Transverse colon (tissue), 4 donors: ENCODE measurements at regions not wholly inside any gene's neighbourhood (a gene's known extent, or its start where the extent isn't known, plus 50 kb on each side); places are given as distances from the start of the nearest gene placed in this dataset.

Experiments
- DNase-seq: peaks from one replicate; pipeline ENCODE4 v3.0.0-alpha.2; 2019
- H3K27ac ChIP-seq, 4 donors: fragments of 200-600 bp; sonication (generic); 2 replicates each; pipeline ENCODE4 v1.5.1; 2016 to 2018; ENCODE audit warnings: inconsistent platforms in 4 of 4
- H3K27me3 ChIP-seq: fragments of 200-600 bp; sonication (generic); 2 replicates; pipeline ENCODE4 v1.5.1; 2017; ENCODE audit warnings: inconsistent platforms
- H3K36me3 ChIP-seq, 4 donors: fragments of 200-600 bp; sonication (generic); 2 replicates each; pipeline ENCODE4 v1.5.1; 2017 to 2019; ENCODE audit warnings: inconsistent platforms in 4 of 4
- H3K4me1 ChIP-seq, 4 donors: fragments of 200-600 bp; sonication (generic); 2 replicates each; pipeline ENCODE4 v1.5.1; 2017 to 2020; ENCODE audit warnings: inconsistent platforms in 4 of 4
- H3K4me3 ChIP-seq, 4 donors: fragments of 200-600 bp; sonication (generic); 1 replicate in 1 of 4; 2 replicates in 3 of 4; pipeline versions ENCODE4 v1.5.1 to v1.6.1; 2017 to 2019; ENCODE audit warnings: inconsistent platforms in 4 of 4
- H3K9me3 ChIP-seq, 2 donors: fragments of 200-600 bp; sonication (generic); 2 replicates each; pipeline ENCODE4 v1.5.1; 2017 to 2019; ENCODE audit warnings: inconsistent platforms in 2 of 2
- CTCF ChIP-seq, 5 experiments: fragments of 200-600 bp in 3 of 5; fragments of 450-650 bp in 2 of 5; sonication (generic) in 3 of 5; IDR thresholded peaks; 1 replicate in 2 of 5; 2 replicates in 3 of 5; pipeline ENCODE4 v1.5.1; 2016 to 2017; ENCODE audit warnings: antibody characterized with exemption in 5 of 5, inconsistent platforms in 3 of 5, mild to moderate bottlenecking in 2 of 5, moderate library complexity in 1 of 5
- EP300 ChIP-seq: sonication (generic); formaldehyde crosslinking; IDR thresholded peaks from one replicate; pipeline ENCODE4 v1.6.1; 2017; ENCODE audit warnings: antibody characterized with exemption, low read depth
- POLR2A ChIP-seq: fragments of 450-650 bp; IDR thresholded peaks from one replicate; pipeline ENCODE4 v1.6.1; 2016; ENCODE audit warnings: antibody characterized with exemption, mild to moderate bottlenecking, moderate library complexity
- POLR2AphosphoS5 ChIP-seq, 3 donors: sonication (generic); formaldehyde crosslinking; IDR thresholded peaks; one replicate each; pipeline ENCODE4 v1.6.1; 2016; ENCODE audit warnings: antibody characterized with exemption in 3 of 3
- WGBS, 2 donors: methylation state at CpG; one replicate each; pipeline ENCODE4 v1.1.5; 2018; ENCODE audit warnings: low coverage in 1 of 2; 5-methylcytosine and 5-hydroxymethylcytosine counted together
- in situ Hi-C, 4 donors: fragments of 200-750 bp; cut with MboI; loops; one replicate each; pipeline versions ENCODE4 v1.15.0 to v1.15.1; 2017; ENCODE audit warnings: low sequenced_read_pairs in 3 of 4, low pct_ligation_motif_present in 1 of 4, low pct_unique_long_range_greater_than_20kb in 1 of 4
- intact Hi-C: fragments of 100-400 bp; cut with DNase I; formaldehyde crosslinking; loops from one replicate; pipeline ENCODE4 v1.15.1; 2023; ENCODE audit warnings: low total_unique reads

- intact Hi-C loops: no loop called here
- Histone ChIP-seq H3K27ac (no peak overlapping the region), H3K9me3 (no peaks in the 10 kb centered on the region), H3K27me3 (no peaks in the 10 kb centered on the region), H3K4me3 (no peak overlapping the region), H3K4me1 (peaks cover 0 to 7% (median 0%) of the 10 kb centered on the region in 4 donors), H3K36me3 (no peaks in the 10 kb centered on the region)
- in situ Hi-C loops: no loop called here
- WGBS, 2 donors: 80 to 83% methylated on average over 3 of the region's 3 CpGs
- TF ChIP-seq POLR2AphosphoS5 (IDR thresholded peaks at IDR 0.05) (no peak), POLR2A (no peak), CTCF (IDR thresholded peaks at IDR 0.05) (no peak), EP300 (no peak)
- DNase-seq: no peak
Observed at GRCh38 chr14:58812050-58812910, 174.5 kb downstream of the DACT1 start.

GRCh38 chr14:58813745-58814144 lies 176.0 kb downstream of the DACT1 start:
- intact Hi-C loops: no loop called here
- no peak for DNase-seq
- no peaks in the 10 kb centered on the region for H3K9me3 ChIP-seq
- in situ Hi-C loops: no loop called here
- H3K4me1 ChIP-seq: peaks cover 0 to 2% (median 0%) of the 10 kb centered on the region in 4 donors
- no peaks in the 10 kb centered on the region for H3K27me3 ChIP-seq
- no peak overlapping the region for H3K27ac ChIP-seq
- H3K4me3 ChIP-seq: no peak overlapping the region
- WGBS, 2 donors: 50 to 76% methylated on average over 1 to 2 of the region's 2 CpGs
- no peaks in the 10 kb centered on the region for H3K36me3 ChIP-seq
- no peak for TF ChIP-seq EP300
- TF ChIP-seq POLR2A: no peak
- TF ChIP-seq POLR2AphosphoS5 (IDR thresholded peaks at IDR 0.05): no peak
- no peak for TF ChIP-seq CTCF (IDR thresholded peaks at IDR 0.05)

GRCh38 chr14:58814466-58814865 lies 176.7 kb downstream of the DACT1 start:
- in situ Hi-C loops (no loop called here), intact Hi-C loops (no loop called here)
- Histone ChIP-seq H3K4me1 (no peaks in the 10 kb centered on the region), H3K4me3 (no peak overlapping the region), H3K9me3 (no peaks in the 10 kb centered on the region), H3K27ac (no peak overlapping the region), H3K27me3 (no peaks in the 10 kb centered on the region), H3K36me3 (no peaks in the 10 kb centered on the region)
- no peak for DNase-seq
- TF ChIP-seq POLR2A (no peak), EP300 (no peak), POLR2AphosphoS5 (IDR thresholded peaks at IDR 0.05) (no peak), CTCF (IDR thresholded peaks at IDR 0.05) (no peak)
- 94% methylated on average over 3 of the region's 3 CpGs; no CpG with 5 or more reads in 1 of the 2 donors for WGBS, 2 donors

DNA sequence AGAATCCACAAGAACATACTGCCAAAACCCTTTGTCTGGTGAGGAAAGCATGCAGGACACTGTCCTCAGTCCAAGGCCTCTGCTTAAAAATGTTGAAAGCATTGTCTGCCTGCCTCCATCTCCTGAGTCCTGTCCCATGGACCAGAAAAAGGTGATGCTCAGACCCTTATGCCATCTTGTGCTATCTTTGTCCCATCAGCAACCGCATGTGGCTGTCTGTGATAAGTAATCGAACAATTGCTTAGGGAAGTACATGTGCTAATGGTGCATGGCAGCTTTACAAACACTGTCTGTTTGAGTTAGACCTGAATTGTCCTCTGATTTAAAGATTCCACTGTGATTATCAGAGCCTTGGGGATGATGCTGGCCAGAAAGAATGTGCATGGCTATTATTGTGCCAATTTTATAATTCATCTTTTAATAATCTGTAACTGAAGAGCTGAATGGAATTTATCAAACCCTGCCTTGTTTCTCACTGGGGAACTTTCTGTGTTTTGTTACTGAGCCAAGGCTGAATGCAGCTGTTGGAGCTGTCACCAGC lies 177.5 kb downstream of the DACT1 start:
- Histone ChIP-seq H3K36me3 (no peaks in the 10 kb centered on the region), H3K4me3 (no peak overlapping the region), H3K4me1 (no peaks in the 10 kb centered on the region), H3K27ac (no peak overlapping the region), H3K9me3 (no peaks in the 10 kb centered on the region), H3K27me3 (no peaks in the 10 kb centered on the region)
- intact Hi-C loops: no loop called here
- 40 to 60% methylated on average over 1 to 2 of the region's 2 CpGs for WGBS, 2 donors
- in situ Hi-C loops: no loop called here
- DNase-seq: no peak
- TF ChIP-seq CTCF (IDR thresholded peaks at IDR 0.05): no peak
- TF ChIP-seq EP300: no peak
- TF ChIP-seq POLR2AphosphoS5 (IDR thresholded peaks at IDR 0.05): no peak
- no peak for TF ChIP-seq POLR2A
